A549 (cell line): ENCODE measurements at regions not wholly inside any gene's neighbourhood (a gene's known extent, or its start where the extent isn't known, plus 50 kb on each side); places are given as distances from the start of the nearest gene placed in this dataset.
"Not testable (repeated sequence)": the region's sequence is repeated elsewhere in the genome, so short reads cannot be mapped to it uniquely, and the experiment has no call there.

Source experiments
- ATAC-seq, 2 experiments: fragments of 200-7000 bp in 1 of 2; fragments of >200 bp in 1 of 2; cut with Nextera tagmentation in 1 of 2; cut with Tn5 transposase in 1 of 2; 3 replicates each; pipeline versions ENCODE4 v1.8.0 to v1.9.1; 2018 to 2020; ENCODE audit warnings: mild to moderate bottlenecking in 1 of 2, moderate library complexity in 1 of 2
- CTCF ChIA-PET: fragments of 300-600 bp; sonication (Branson Sonifier 250); formaldehyde crosslinking; extraction: SDS; loops from one replicate; lab custom pipeline; 2021; ENCODE audit warnings: antibody characterized with exemption, inconsistent platforms; lab: Yijun Ruan, JAX
- POLR2A ChIA-PET: fragments of 350-600 bp; formaldehyde crosslinking; extraction: SDS; loops from one replicate; lab custom pipeline; 2021; ENCODE audit warnings: antibody characterized with exemption, inconsistent platforms; lab: Yijun Ruan, JAX
- DNase-seq, 2 experiments: peaks; one replicate each; pipeline versions ENCODE4 v3.0.0 to v3.0.0-alpha.2; 2011 to 2016; ENCODE audit warnings: low read depth in 1 of 2, low spot score in 1 of 2
- FAIRE-seq: peaks from 2 replicates; lab custom pipeline; 2011; peaks lifted over from hg19 to GRCh38; lab: Jason Lieb, UNC
- H3K27ac ChIP-seq, 2 experiments: fragments of >200 bp; sonication (Bioruptor Twin); formaldehyde crosslinking; 3 replicates each; pipeline ENCODE4 v1.5.1; 2016 to 2017
- H3K4me1 ChIP-seq: fragments of >200 bp; sonication (Bioruptor Twin); formaldehyde crosslinking; 3 replicates; pipeline ENCODE4 v1.6.1; 2016
- H3K4me2 ChIP-seq: fragments of >200 bp; sonication (Bioruptor Twin); formaldehyde crosslinking; 3 replicates; pipeline ENCODE4 v1.6.1; 2016
- H3K4me3 ChIP-seq: fragments of >200 bp; sonication (Bioruptor Twin); formaldehyde crosslinking; 3 replicates; pipeline ENCODE4 v1.5.1; 2016
- H3K9me3 ChIP-seq: fragments of >200 bp; sonication (Bioruptor Twin); formaldehyde crosslinking; 3 replicates; pipeline ENCODE4 v1.6.1; 2016
- ATOH8 ChIP-seq: fragments of 250-450 bp; sonication (Bioruptor Pico); IDR thresholded peaks from 2 replicates; pipeline ENCODE4 v1.5.0; 2020; ENCODE audit warnings: low read depth, mild to moderate bottlenecking, moderate library complexity
- CBX8 ChIP-seq: fragments of 200-600 bp; sonication (generic); IDR thresholded peaks from 2 replicates; pipeline ENCODE4 v1.6.1; 2016
- CHD2 ChIP-seq: fragments of 150-350 bp; IDR thresholded peaks from 2 replicates; pipeline ENCODE4 v1.6.1; 2014; ENCODE audit warnings: low read length; ENCODE audit not compliant: partially characterized antibody
- CHD4 ChIP-seq: fragments of 200-600 bp; sonication (generic); IDR thresholded peaks from 2 replicates; pipeline ENCODE4 v1.6.1; 2016; ENCODE audit warnings: antibody characterized with exemption, mild to moderate bottlenecking, borderline replicate concordance
- EP300 ChIP-seq, 2 experiments: fragments of >200 bp; sonication (Bioruptor Twin); formaldehyde crosslinking; IDR thresholded peaks; 2 replicates in 1 of 2; 3 replicates in 1 of 2; pipeline ENCODE4 v1.6.1; 2016 to 2017
- GATA3 ChIP-seq: IDR thresholded peaks from 2 replicates; pipeline ENCODE4 v1.6.1; 2012; ENCODE audit warnings: borderline replicate concordance
- JUNB ChIP-seq: fragments of >200 bp; sonication (Bioruptor Twin); formaldehyde crosslinking; IDR thresholded peaks from 2 replicates; pipeline ENCODE4 v1.6.1; 2016
- KDM1A ChIP-seq: fragments of 200-600 bp; sonication (generic); IDR thresholded peaks from 2 replicates; pipeline ENCODE4 v1.6.1; 2016; ENCODE audit warnings: low read depth, mild to moderate bottlenecking
- MAX ChIP-seq: IDR thresholded peaks from 2 replicates; pipeline ENCODE4 v1.6.1; 2012
- PHF8 ChIP-seq: fragments of 200-600 bp; sonication (generic); IDR thresholded peaks from 2 replicates; pipeline ENCODE4 v1.6.1; 2016; ENCODE audit warnings: low read depth, mild to moderate bottlenecking, antibody characterized with exemption, moderate library complexity, borderline replicate concordance
- RAD21 ChIP-seq, 2 experiments: fragments of >200 bp in 1 of 2; sonication (Bioruptor Twin) in 1 of 2; formaldehyde crosslinking in 1 of 2; IDR thresholded peaks in 1 of 2; conservative IDR thresholded peaks in 1 of 2; 2 replicates in 1 of 2; 3 replicates in 1 of 2; pipeline ENCODE4 v1.6.1; 2012 to 2018; ENCODE audit warnings: inconsistent platforms in 1 of 2
- REST ChIP-seq: fragments of 200-600 bp; sonication (generic); IDR thresholded peaks from 2 replicates; pipeline ENCODE4 v1.6.1; 2016; ENCODE audit warnings: antibody characterized with exemption, mild to moderate bottlenecking, moderate library complexity
- SREBF2 ChIP-seq: fragments of 450-650 bp; IDR thresholded peaks from 2 replicates; pipeline ENCODE4 v1.6.1; 2014; ENCODE audit warnings: mild to moderate bottlenecking, moderate library complexity
- TFCP2L1 ChIP-seq: fragments of 250-450 bp; sonication (Bioruptor Pico); IDR thresholded peaks from 2 replicates; pipeline ENCODE4 v1.5.0; 2021; ENCODE audit warnings: mild to moderate bottlenecking
- ZSCAN20 ChIP-seq: fragments of 250-450 bp; sonication (Bioruptor Pico); IDR thresholded peaks from 2 replicates; pipeline ENCODE4 v1.8.0; 2022; ENCODE audit warnings: mild to moderate bottlenecking, moderate library complexity
- WGBS: methylation state at CpG from one replicate; pipeline ENCODE4 v1.1.6; 2017; ENCODE audit errors: missing lambda C conversion rate; 5-methylcytosine and 5-hydroxymethylcytosine counted together
- TF ChIP-seq, protein P1 (sequence below): fragments of 450-650 bp; IDR thresholded peaks from 2 replicates; pipeline ENCODE4 v1.6.1; 2014; ENCODE audit warnings: antibody characterized with exemption
- TF ChIP-seq, protein P2 (sequence below): IDR thresholded peaks from 2 replicates; pipeline ENCODE4 v1.6.1; 2012

- Histone ChIP-seq H3K4me1 (no peaks in the 10 kb centered on the region), H3K4me3 (no peak overlapping the region), H3K4me2 (no peak overlapping the region), H3K27ac (no peak overlapping the region), H3K9me3 (no peaks in the 10 kb centered on the region)
- DNase-seq, result no peak
- no peak for ATAC-seq
- 88% methylated on average over 6 of the region's 6 CpGs for WGBS
- ChIA-PET CTCF (no interaction called here), POLR2A (no interaction called here)
- FAIRE-seq, result no peak
- TF ChIP-seq RAD21 (conservative IDR thresholded peaks at IDR 0.05 in 1 of 2, IDR thresholded peaks at IDR 0.05 in 1 of 2), result no peak
- no peak for TF ChIP-seq CHD4
Measured at GRCh38 chr13:85132986-85133385, 666.2 kb downstream of the SLITRK6 start.

DNA sequence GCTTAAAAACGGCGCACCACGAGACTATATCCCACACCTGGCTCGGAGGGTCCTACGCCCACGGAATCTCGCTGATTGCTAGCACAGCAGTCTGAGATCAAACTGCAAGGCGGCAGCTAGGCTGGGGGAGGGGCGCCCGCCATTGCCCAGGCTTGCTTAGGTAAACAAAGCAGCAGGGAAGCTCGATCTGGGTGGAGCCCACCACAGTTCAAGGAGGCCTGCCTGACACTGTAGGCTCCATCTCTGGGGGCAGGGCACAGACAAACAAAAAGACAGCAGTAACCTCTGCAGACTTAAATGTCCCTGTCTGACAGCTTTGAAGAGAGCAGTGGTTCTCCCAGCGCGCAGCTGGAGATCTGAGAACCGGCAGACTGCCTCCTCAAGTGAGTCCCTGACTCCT lies 675.7 kb downstream of the SLITRK6 start:
- POLR2A ChIA-PET, H3K4me1 ChIP-seq, H3K4me3 ChIP-seq, DNase-seq, H3K27ac ChIP-seq, CTCF ChIA-PET, FAIRE-seq, H3K9me3 ChIP-seq, ATAC-seq, H3K4me2 ChIP-seq: not testable (repeated sequence)
- WGBS, result 59% methylated on average over 12 of the region's 14 CpGs

DNA sequence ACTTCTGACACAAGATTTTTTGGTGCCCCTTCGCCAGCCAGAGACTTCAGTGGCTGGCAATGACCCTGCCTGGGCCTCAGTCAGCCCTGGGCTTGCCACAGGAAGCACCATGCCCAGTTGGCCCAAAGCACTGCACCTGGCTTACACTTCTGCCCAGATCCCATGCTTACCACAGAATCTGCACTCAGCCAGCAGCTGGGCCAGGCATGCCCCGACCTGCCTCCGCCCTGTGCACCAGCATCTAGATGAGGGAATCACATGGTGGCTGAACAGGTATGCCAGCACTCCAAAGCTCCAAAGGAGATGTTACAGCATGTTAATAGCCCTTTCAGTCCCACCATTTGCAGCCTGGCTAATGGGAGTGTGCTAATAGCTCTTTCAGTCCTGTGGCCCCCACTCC lies 690.9 kb downstream of the SLITRK6 start:
- FAIRE-seq (no peak), DNase-seq (no peak), ATAC-seq (no peak)
- no peak overlapping the region for H3K4me2 ChIP-seq
- H3K27ac ChIP-seq, result no peak overlapping the region
- no peak overlapping the region for H3K4me3 ChIP-seq
- no peaks in the 10 kb centered on the region for H3K4me1 ChIP-seq
- H3K9me3 ChIP-seq, result no peaks in the 10 kb centered on the region
- TF ChIP-seq SREBF2, result no peak
- ChIA-PET POLR2A (no interaction called here), CTCF (no interaction called here)
- WGBS, result 33% methylated on average over 3 of the region's 3 CpGs

- ATAC-seq (no peak), FAIRE-seq (no peak), DNase-seq (no peak)
- ChIA-PET POLR2A (no interaction called here), CTCF (no interaction called here)
- Histone ChIP-seq H3K9me3 (no peaks in the 10 kb centered on the region), H3K4me1 (no peaks in the 10 kb centered on the region), H3K27ac (no peak overlapping the region), H3K4me2 (no peak overlapping the region), H3K4me3 (no peak overlapping the region)
- 85% methylated on average over 3 of the region's 3 CpGs for WGBS
- TF ChIP-seq, protein P1, sequence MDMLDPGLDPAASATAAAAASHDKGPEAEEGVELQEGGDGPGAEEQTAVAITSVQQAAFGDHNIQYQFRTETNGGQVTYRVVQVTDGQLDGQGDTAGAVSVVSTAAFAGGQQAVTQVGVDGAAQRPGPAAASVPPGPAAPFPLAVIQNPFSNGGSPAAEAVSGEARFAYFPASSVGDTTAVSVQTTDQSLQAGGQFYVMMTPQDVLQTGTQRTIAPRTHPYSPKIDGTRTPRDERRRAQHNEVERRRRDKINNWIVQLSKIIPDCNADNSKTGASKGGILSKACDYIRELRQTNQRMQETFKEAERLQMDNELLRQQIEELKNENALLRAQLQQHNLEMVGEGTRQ, result no peak
- TF ChIP-seq KDM1A, result no peak
- TF ChIP-seq, protein P2, sequence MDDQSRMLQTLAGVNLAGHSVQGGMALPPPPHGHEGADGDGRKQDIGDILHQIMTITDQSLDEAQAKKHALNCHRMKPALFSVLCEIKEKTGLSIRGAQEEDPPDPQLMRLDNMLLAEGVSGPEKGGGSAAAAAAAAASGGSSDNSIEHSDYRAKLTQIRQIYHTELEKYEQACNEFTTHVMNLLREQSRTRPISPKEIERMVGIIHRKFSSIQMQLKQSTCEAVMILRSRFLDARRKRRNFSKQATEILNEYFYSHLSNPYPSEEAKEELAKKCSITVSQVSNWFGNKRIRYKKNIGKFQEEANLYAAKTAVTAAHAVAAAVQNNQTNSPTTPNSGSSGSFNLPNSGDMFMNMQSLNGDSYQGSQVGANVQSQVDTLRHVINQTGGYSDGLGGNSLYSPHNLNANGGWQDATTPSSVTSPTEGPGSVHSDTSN, result no peak
- TF ChIP-seq ATOH8 (CRISPR knock-in tag), result no peak
- no peak for TF ChIP-seq ZSCAN20
- no peak for TF ChIP-seq PHF8
- TF ChIP-seq JUNB, result no peak
- no peak for TF ChIP-seq MAX
- TF ChIP-seq REST, result no peak
- no peak for TF ChIP-seq TFCP2L1 (CRISPR knock-in tag)
- TF ChIP-seq GATA3, result no peak
- no peak for TF ChIP-seq EP300 (IDR thresholded peaks at IDR 0.05)
- no peak for TF ChIP-seq CBX8
- no peak for TF ChIP-seq CHD2
Measured at GRCh38 chr13:85099245-85099644, 700.0 kb downstream of the SLITRK6 start.
